ENCODE measurements at regions not wholly inside any gene's neighbourhood (a gene's known extent, or its start where the extent isn't known, plus 50 kb on each side); places are given as distances from the start of the nearest gene placed in this dataset.

DNA sequence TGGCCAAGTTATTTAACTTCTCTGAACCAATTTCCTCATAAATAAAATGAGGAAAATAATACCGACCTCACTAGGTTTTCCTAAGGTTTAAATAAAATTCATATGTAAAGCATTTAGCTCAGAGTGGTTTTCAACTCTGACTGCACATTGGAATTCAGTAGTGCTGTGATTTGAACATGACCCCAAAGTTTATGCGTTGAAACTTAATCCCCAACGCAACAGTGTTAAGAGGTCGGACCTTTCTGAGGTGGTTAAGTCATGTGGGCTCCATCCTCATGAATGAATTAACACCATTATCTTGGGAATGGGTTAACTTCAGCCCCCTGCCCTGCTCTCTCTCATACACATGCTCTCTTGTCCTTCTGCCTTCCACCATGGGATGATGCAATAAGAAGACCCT lies 322.2 kb downstream of the AASDHPPT start:
- H3K36me3 ChIP-seq (replicated peaks in 1 of 2) = no peaks in the 10 kb centered on the region
- H3K27me3 ChIP-seq = no peaks in the 10 kb centered on the region
- no peak overlapping the region for H3K27ac ChIP-seq
- 84 to 94% (median 89%) methylated on average over 4 of the region's 4 CpGs for WGBS, 4 donors
- no peak overlapping the region for H3K4me3 ChIP-seq
- DNase-seq = no peak
- no peaks in the 10 kb centered on the region for H3K4me1 ChIP-seq (replicated peaks in 1 of 2)
- intact Hi-C loops (cut with DNase I) = no loop called here
- no peaks in the 10 kb centered on the region for H3K9me3 ChIP-seq (replicated peaks in 1 of 3)
- TF ChIP-seq, protein P1, sequence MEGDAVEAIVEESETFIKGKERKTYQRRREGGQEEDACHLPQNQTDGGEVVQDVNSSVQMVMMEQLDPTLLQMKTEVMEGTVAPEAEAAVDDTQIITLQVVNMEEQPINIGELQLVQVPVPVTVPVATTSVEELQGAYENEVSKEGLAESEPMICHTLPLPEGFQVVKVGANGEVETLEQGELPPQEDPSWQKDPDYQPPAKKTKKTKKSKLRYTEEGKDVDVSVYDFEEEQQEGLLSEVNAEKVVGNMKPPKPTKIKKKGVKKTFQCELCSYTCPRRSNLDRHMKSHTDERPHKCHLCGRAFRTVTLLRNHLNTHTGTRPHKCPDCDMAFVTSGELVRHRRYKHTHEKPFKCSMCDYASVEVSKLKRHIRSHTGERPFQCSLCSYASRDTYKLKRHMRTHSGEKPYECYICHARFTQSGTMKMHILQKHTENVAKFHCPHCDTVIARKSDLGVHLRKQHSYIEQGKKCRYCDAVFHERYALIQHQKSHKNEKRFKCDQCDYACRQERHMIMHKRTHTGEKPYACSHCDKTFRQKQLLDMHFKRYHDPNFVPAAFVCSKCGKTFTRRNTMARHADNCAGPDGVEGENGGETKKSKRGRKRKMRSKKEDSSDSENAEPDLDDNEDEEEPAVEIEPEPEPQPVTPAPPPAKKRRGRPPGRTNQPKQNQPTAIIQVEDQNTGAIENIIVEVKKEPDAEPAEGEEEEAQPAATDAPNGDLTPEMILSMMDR (IDR thresholded peaks at IDR 0.05) = no peak
- no peak for TF ChIP-seq POLR2A (IDR thresholded peaks at IDR 0.05)

DNA sequence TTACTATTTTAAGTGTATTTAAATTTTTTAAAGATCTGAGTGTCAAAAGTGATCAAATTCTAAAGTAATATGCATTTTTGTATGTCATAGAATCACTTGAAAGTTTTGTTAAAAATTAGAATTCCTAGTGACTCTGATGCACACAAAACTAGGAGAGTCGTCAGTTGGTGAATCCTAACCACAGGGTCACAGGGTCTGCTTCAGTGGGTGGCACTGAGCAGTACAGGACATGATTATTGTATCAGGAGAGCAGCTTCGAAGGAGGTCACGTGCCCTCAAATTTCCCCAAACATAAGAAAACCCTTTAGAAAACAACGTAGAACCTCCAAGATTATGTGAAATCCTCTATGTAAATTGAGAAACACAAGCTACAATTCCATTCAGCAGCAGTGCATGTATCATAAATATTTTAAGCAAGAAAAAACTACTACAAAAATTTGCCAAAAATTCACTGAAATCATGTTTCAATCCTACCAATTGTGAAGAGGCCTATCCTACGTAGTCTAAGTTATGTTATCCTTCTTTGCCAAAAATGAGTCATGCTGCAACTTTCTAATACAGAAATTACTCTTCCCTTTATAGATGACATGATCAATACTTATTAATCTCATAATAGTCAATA lies 323.6 kb downstream of the AASDHPPT start:
- no peaks in the 10 kb centered on the region for H3K4me1 ChIP-seq (replicated peaks in 1 of 2)
- no peak overlapping the region for H3K27ac ChIP-seq
- TF ChIP-seq, protein P1 (IDR thresholded peaks at IDR 0.05) = no peak
- TF ChIP-seq POLR2A (IDR thresholded peaks at IDR 0.05) = no peak
- H3K4me3 ChIP-seq = no peak overlapping the region
- H3K9me3 ChIP-seq (replicated peaks in 1 of 3) = no peaks in the 10 kb centered on the region
- WGBS, 4 donors = 87 to 94% (median 90%) methylated on average over 5 of the region's 5 CpGs
- intact Hi-C loops (cut with DNase I) = no loop called here
- no peaks in the 10 kb centered on the region for H3K36me3 ChIP-seq (replicated peaks in 1 of 2)
- no peaks in the 10 kb centered on the region for H3K27me3 ChIP-seq
- DNase-seq = no peak

DNA sequence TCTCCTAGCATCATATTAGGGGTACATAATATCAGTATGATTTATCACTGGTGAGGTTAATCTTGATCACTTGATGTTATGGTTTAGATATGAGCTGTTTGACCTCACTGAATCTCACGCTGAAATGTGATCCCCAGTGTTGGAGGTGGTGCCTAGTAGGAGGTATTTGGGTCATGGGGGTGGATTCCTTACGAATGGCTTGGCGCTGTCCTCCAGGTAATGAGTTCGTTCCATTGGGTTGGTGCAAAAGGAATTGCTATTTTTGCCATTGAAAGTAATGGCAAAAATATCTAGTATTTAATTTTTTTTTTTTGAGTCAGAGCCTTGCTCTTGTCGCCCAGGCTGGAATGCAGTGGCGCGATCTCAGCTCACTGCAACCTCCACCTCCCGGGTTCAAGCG lies 326.3 kb downstream of the AASDHPPT start:
- no peak for DNase-seq
- no peaks in the 10 kb centered on the region for H3K9me3 ChIP-seq (replicated peaks in 1 of 3)
- intact Hi-C loops (cut with DNase I) = no loop called here
- no peak overlapping the region for H3K4me3 ChIP-seq
- no peaks in the 10 kb centered on the region for H3K27me3 ChIP-seq
- no peaks in the 10 kb centered on the region for H3K36me3 ChIP-seq (replicated peaks in 1 of 2)
- H3K4me1 ChIP-seq (replicated peaks in 1 of 2) = no peaks in the 10 kb centered on the region
- 91 to 93% (median 92%) methylated on average over 9 of the region's 9 CpGs for WGBS, 4 donors
- TF ChIP-seq, protein P1 (IDR thresholded peaks at IDR 0.05) = no peak
- no peak for TF ChIP-seq POLR2A (IDR thresholded peaks at IDR 0.05)
- no peak overlapping the region for H3K27ac ChIP-seq

DNA sequence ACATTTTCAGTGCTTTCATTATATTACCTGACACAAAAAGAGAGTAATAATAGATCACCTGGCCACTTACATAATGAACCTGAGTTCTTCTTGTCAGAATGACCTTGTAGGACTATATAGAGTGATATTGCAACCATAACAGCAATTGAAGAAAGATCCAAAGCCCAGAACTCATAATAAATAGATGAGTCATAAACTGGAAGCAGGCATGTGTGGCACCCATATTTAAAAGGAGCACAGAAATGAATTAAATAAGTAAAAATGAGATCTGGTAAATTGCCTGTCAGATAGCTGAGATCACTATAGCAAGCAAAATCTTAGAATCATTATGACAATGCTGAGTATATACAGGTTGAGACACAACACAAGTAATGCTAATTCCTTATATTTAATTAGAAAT lies 331.8 kb downstream of the AASDHPPT start:
- Histone ChIP-seq H3K27ac (no peak overlapping the region), H3K4me3 (no peak overlapping the region), H3K9me3 (replicated peaks in 1 of 3) (no peaks in the 10 kb centered on the region), H3K27me3 (peaks cover 2% of the 10 kb centered on the region), H3K36me3 (replicated peaks in 1 of 2) (no peaks in the 10 kb centered on the region), H3K4me1 (replicated peaks in 1 of 2) (no peaks in the 10 kb centered on the region)
- no peak for DNase-seq
- intact Hi-C loops (cut with DNase I) = no loop called here
- TF ChIP-seq, protein P1 (IDR thresholded peaks at IDR 0.05) = no peak
- no peak for TF ChIP-seq POLR2A (IDR thresholded peaks at IDR 0.05)

All from adrenal gland (tissue), 9 donors.